T1000 (cell line): ENCODE measurements at regions not wholly inside any gene's neighbourhood (a gene's known extent, or its start where the extent isn't known, plus 50 kb on each side); places are given as distances from the start of the nearest gene placed in this dataset.
"Not testable (repeated sequence)": the region's sequence is repeated elsewhere in the genome, so short reads cannot be mapped to it uniquely, and the experiment has no call there.

Experiments used
- DNase-seq: peaks from one replicate; lab custom pipeline; 2025; ENCODE audit warnings: mixed read lengths; lab: John Stamatoyannopoulos, UW

DNA sequence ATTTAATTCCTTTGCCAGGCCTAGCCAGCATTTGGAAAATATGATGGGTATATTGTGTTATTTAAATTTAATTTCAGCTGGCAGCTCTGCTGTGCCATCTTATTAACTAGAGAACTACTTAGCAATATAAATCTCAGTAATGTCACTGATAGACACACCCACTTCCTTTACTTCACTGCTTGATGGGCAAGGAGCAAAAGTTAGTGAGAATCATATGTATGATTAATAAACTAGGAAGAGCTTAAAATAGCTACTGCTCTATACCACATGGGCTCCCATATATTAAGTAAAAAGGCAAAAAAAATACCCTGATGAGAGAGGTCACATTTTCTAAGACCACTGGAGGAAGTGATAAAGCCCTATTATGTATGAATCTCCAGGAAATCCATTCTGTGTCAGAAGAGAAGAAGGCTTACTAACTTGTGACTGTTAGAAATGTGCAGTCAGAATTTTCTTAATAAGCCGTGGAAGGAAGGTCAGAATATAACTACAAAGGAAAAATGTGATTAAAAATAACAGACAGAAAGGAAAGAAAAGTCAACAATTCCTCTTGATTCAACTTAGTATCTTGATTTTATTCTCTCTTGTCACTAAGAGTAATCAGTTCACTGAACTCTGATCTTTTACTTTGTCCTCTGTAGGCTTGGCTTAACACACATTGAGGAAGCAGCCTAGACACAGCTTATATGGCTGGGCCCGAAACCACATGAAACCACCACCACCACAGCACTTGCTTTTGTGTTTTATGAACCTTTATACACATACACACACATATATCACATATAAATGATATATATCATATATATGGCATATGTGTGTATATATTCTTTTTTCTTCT is 1233.9 kb upstream of the ALCAM start:
- DNase-seq = no peak

DNA sequence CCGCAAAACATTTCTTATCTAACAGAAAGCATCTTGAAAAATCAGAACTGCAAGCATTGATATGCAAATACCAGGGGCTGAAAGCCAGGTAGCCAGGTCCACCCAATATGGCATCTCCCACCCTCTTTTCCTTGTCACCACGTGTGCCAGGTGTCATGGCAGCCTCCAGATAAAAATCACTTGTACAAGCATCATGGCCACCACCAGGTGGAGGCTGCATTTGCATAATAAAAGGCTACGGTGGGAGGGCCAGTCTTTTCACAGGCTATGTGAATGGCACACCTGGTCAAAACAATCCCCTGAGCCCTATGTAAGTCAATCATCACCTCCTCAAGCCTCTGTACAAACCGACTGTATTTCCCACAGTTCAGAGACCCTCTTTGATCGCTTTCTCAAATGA is 1233.1 kb upstream of the ALCAM start:
- no peak for DNase-seq

DNA sequence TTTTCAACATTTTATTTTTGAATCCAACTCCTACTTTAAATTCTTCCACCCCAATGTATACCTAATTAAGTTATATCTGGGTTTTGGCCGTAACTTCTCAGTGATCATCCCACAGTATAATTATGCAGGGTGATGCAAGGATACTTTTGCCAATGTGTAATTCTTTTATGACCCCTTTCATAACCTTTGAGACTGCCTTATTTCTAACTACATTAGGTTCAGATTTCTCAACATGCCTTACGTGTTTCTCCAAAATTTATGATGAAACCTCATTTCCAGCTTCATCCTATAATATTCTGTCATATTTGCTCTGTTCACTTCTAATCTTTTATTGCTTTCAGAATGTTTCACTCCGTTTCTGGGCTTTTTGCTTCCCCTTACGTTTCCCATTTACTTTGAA is 1229.6 kb upstream of the ALCAM start:
- DNase-seq = no peak

DNA sequence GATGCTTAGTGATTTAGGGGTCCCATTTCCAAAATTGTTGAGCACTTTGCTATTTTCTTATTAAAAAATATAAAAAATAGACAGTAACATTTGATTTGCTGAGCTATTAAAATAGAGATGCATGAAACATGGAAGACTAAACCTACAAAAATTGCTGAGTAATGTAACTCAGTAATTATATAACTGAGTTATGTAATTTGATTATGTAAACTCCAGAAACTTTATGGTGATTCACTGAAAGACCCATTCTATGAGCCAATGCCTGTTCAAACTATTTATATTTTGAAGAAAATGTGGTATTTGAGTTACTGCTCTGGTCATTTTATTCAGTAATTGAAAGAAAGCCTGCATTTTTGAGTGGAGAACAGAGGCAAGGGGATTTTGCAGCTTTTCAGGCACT is 1221.5 kb upstream of the ALCAM start:
- DNase-seq = no peak

DNA sequence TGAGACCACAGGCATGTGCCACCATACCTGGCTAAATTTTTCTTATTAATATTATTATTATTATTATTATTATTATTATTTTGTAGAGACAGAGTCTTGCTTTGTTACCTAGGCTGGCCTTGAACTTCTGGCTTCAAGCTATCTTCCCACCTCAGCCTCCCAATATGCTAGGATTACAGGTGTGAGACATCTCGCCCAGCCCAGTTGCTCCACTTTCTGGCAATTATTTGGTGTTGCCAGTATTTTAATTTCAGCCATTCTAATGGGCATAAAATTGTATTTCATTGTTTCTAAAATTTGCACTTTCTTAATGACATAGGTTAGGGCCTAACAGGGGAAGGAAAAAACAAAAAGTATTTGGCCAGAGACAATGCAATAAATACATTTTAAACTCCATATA is 1217.6 kb upstream of the ALCAM start:
- no peak for DNase-seq

DNA sequence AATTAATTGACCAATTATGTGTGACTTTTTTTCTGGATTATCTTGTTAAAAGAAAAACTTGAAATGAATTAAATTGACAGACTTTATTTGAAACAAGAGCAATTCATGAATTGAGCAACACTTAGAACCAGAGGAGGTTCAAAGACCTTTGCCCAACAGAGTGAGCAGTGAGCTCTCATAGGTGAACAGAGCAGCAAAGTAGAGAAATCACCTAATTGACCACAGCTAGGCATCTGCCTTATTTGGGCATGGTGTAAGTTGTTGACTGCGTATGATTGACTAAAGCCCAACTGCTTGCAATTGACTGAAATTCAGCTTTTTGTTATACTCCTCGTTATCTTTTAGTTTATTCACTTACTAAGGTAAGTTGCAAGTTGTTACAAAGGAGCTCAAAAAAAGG is 1216.0 kb upstream of the ALCAM start:
- DNase-seq = no peak

DNA sequence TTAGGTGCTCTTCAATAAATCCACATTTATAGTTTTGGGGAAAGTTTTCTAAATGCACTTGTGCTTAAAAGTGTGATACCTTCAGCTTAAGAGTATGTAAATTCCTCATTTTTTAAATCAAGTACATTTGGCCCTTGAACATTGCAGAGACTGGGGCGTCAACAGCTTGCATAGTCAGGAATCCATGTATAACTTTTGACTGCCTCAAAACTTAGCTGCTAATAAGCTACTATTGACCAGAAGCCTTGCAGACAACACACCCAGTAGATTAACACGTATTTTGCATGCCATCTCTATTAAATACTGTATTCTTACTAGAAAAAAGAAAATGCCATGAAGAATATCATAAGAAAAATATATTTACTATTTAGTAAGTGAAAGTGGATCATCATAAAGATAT is 1211.8 kb upstream of the ALCAM start:
- DNase-seq = no peak

DNA sequence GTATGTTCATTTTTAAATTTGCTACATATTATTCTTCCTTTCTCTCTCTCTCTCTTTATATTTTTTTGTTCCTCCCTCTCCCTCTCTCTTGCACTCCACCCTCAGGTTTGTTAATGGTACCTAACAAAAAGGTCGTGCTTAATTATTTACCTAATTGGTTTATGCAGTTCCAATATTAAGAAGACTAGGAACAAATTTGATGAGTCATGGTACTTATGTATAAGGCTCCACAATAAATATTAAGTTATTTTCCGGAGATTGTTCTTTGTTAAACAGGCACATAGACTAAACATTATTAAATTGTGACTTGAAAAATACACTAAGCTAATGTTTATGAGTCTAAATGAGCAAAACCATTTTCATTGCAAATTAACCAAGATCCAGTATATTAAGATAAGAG is 1200.8 kb upstream of the ALCAM start:
- DNase-seq = no peak

DNA sequence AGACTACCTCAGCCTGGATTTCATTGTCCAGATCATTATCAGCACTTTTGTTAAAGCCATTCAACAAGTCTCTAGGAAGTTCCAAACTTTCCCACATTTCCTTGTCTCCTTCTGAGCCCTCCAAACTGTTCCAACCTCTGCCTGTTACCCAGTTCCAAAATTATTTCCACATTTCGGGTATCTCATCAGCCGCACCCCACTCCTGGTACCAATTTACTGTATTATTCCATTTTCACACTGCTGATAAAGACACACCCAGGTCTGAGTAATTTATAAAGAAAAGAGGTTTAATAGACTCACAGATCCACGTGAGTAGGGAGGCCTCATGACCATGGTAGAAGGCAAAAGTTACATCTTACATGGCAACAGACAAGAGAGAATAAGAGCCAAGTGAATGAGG is 1198.3 kb upstream of the ALCAM start:
- DNase-seq = no peak

DNA sequence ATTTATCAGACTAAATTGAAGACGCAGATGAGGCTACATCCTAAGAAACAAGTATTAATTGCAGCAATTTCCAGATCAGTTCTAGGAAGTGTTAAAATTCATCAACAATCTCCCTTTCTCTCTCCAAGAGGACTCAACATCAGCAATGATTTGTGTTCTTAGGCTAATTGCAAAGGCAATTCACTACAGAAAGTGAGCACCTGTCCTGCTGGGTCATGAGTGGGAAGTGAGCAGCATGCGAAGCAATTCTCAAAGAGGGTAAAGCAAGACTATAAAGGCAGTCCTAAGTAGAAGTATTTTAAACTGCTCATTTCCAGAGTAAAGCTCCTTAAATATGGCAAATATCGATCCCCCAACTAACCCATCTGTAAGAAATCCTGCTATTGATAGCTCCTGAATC is 1191.0 kb upstream of the ALCAM start:
- DNase-seq = no peak

DNA sequence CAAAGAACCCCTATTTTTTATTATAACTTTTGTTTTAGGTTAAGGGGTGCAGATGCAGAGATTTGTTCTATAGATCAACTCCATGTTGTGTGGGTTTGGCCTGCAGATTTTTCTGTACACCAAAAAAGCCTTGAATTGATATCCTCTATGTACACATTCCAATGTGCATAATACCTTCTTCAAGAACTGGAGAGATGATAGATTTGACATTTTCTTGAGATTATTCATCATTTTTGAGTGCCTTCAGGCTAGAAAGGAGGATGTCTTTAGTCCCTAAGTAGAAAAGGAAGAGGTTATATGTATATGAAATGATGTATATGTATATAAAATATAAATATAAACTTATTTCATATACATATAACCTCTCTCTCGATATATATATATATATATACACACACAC is 1190.0 kb upstream of the ALCAM start:
- DNase-seq = no peak

DNA sequence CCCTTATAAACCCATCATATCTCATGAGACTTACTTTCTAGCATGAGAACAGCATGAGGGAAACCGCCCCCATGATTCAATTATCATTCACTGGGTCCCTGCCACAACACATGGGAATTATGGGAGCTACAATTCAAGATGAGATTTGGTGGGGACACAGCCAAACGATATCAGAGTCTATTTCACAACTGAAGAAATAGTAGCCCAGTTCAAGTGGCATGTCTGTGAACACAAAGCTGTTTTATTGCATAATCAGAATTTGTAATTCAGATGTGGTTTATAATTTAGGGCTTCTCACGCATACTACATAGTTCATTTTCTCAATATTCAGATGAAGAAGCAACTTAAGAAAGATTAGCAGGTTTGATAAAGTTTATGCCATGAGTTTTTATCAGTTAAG is 1188.0 kb upstream of the ALCAM start:
- no peak for DNase-seq

DNA sequence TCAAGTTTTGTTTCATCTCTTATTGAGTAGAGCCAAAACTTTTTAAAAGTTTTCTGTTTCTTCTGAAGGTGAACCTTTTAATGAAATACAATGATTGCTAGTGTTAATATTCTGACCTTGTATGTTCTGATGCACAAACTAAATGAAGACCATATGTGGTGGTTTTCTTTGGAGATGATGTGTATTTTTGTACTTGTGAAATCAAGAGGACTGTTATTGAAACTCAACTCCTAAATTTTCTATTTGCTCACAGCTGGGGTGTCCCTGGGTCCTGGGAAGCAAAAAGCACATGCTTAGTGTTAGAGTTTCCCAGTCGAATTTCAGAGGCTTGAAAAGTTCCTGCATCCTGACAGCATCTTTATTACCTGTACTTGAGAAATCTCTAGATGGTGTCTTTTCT is 1185.8 kb upstream of the ALCAM start:
- no peak for DNase-seq

DNA sequence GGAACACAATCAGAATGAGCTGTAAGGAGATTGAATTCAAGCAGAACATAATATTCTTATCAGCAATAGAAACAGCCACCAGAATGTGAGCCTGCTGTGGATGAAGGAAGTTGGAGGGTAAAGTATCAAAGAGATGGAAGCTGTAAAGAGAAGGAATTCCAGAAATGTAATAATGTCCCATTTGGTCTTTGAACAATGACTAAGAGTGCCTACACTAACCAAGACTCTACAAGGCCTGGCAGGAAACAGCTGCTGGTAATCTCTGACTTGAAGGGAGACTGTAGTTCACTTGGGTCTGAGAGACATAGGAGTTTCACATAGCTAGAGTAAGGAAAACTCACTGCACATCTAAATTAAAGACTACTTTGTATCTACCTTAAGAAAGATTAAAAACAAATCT is 1176.0 kb upstream of the ALCAM start:
- no peak for DNase-seq

DNA sequence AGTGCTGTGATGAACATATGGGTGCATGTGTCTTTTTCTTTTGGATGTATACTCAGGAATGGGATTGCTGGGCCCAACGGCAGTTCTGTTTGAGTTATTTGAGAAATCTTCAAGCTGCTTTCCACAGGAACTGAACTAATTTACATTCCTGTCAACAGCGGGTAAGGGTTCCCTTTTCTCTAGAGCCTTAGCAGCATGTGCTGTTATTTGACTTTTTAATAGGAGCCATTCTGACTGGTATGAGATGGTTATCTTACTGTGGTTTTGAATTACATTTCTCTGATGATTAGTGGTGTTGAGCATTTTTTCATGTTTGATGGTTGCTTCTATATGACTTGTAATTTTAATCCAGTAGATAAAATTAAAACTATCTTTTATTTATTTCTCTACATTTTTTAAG is 1168.6 kb upstream of the ALCAM start:
- no peak for DNase-seq

DNA sequence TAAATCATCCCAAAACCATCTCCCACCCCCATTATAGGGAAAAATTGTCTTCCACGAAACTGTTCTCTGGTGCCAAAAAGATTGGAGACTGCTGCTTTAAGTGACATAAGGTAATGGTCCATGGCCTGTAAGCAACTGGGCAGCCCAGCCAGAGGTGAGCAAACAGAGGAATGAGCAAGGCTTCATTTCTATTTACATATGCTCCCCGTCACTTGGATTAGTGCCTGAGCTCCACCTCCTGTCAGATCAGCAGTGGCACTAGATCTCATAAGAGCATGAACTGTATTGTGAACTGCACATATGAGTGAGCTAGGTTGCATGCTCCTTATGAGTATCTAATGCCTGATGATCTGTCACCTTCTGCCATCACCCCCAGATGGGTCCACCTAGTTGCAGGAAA is 1159.8 kb upstream of the ALCAM start:
- DNase-seq = no peak

DNA sequence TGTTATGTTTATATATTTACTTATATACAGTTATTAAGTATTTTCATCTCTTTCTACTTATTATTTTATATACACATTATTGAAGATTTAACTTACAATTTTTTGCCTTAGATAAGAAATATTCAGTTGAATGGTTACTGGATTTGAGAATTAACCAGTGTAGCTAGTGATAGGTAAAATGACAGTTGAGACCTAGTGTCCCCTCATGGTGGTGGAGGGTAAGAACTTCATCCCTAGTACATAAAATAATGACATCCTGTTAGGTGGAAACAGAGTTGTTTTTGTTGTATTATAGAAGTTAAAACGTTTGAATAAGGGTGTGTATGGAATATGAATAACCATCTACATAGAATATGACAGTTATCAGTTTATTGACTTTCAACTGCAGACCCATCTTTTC is 1152.4 kb upstream of the ALCAM start:
- DNase-seq = no peak

DNA sequence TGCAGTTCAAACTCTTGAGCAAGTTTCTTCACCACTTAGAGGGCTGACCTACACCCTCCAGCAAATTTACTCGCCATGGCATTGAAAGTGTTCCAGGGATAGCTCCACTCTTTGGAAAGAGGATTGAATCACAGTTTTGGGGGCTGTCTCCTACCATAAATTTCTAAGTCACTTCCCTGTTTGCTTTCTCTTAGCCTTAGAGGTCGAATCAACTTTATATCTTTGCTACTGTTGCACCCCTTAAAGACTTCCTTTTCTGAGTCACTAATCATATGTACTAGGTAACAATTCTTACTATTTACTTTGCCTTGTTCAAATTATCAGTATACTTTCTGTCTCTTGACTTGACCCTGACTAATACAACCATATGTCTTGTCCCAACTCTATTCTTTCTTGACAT is 1151.8 kb upstream of the ALCAM start:
- DNase-seq = no peak

DNA sequence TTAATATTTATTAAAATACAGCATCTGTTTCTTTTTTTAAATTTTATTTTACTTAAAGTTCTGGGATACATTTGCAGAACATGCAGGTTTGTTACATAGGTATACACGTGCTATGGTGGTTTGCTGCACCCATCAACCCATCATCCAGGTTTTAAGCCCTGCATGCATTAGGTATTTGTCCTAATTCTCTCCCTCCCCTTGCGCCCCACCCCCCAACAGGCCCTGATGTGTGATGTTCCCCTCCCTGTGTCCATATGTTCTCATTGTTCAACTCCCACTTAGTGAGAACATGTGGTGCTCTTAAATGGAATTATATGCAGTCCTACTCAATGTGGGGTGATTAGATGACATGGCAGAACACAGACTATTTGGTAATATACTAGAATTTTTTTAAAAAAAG is 1147.7 kb upstream of the ALCAM start:
- DNase-seq = not testable (repeated sequence)

DNA sequence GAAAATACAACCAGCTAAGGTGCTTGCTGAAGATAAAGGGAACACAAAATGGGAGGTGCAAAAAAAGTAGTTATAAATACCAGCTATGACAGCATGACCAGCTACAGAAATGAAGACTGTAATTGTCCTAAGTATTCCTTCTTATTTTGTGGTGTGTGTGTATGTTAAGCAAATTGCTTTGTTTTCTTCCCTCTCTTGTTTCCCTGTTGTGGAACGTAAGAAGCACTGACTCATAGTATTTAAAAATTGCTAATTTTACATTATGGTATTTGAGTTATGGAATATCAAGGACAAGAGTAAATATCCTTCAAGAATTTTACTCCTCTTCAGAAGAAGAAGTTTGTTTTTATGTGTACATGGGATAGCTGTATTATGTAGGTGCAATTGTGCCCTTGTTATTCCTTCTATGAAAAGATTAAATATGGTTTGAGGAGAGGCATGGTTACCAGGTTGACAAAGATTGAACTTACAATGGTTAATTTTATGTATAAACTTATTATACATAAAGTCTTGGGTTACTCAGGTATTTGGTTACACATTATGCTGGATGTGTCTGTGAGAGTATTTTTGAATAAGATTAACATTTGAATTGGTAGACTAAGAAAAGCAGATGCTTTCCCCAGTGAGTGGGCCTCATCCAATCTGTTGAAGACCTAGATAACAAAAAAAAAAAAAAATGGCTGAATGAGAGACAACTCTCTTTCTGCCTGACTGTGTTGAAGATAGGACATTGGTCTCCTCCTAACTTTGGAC is 1132.1 kb upstream of the ALCAM start:
- no peak for DNase-seq

DNA sequence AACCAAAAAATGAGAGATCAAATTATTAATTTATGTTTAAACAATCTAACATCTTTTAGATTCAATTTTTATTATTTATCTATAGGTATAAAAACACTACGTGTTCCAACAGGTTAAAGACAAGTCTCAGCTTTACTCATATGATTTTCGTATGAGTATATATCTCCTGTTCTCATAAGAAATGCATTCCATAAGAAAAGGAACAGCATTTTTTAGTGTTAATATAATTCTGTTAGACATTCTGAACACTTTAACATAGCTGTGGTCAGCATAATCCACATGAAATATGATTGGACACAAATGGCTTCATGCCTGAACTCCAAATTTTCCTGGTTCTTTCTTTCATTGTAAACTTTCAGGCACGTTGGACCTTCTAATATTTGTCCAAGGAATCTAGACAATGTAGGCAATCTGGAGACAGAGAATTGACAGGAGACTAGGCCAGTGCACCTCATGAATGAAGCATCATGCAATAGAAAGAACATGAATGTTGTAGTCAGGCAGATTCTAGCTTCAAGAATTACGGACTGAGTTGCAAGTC is 1122.0 kb upstream of the ALCAM start:
- no peak for DNase-seq

DNA sequence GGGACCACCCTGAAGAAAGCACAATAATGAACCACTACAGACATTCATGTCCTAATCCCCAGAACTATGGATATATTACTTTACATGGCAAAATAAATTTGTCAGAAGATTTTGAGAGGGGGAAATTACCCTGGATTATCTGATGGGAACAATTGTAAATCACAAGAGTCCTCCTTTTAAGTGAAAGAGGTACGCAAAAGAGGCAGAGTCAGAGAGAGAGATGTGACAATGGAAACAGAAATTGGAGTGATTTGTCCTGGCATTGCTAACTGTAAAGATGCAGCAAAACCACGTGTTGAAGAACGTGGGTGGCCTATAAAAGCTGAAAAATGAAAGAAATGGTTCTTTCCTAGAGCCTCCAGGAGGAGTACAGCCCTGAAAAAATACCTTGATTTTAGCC is 1121.4 kb upstream of the ALCAM start:
- no peak for DNase-seq

DNA sequence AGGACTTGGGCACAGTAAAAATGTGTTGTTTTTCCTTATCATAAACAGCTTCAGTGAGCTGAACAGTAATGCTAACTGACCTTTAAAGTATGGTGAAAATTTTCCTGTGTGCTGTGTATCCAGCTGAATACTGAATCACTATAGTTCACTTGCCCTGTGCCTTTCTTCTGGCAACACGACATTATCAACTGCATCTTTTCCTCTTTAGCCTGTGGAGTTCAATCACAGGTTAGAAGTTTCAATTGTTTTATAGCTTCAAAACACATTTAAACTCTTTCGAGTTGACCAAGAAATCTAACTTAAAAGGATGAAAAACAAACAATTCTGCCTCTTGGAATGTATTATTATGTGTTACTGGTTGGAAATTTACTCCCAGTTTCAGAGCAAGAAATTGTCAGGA is 1120.7 kb upstream of the ALCAM start:
- no peak for DNase-seq
